IPS-20b (cell line): ENCODE measurements at regions not wholly inside any gene's neighbourhood (a gene's known extent, or its start where the extent isn't known, plus 50 kb on each side); places are given as distances from the start of the nearest gene placed in this dataset.

Source experiments
- H3K27ac ChIP-seq: one replicate; pipeline ENCODE4 v1.5.1; 2013; ENCODE audit warnings: low read length
- H3K27me3 ChIP-seq: 2 replicates; pipeline ENCODE4 v1.6.1; 2013; ENCODE audit warnings: mild to moderate bottlenecking, low read length, inconsistent platforms; ENCODE audit not compliant: insufficient read depth
- H3K36me3 ChIP-seq: 2 replicates; pipeline ENCODE4 v1.6.1; 2013; ENCODE audit warnings: low read depth, mild to moderate bottlenecking, inconsistent platforms, low read length, moderate library complexity; ENCODE audit not compliant: insufficient read depth
- H3K4me1 ChIP-seq: 2 replicates; pipeline ENCODE4 v1.6.1; 2013; ENCODE audit warnings: mild to moderate bottlenecking, control low read depth, inconsistent platforms, low read length, moderate library complexity; ENCODE audit not compliant: insufficient read depth
- H3K4me3 ChIP-seq: 2 replicates; pipeline ENCODE4 v1.5.1; 2013; ENCODE audit warnings: mild to moderate bottlenecking, low read length, inconsistent platforms
- H3K9ac ChIP-seq: 2 replicates; pipeline ENCODE4 v1.6.1; 2013; ENCODE audit warnings: low read depth, mild to moderate bottlenecking, inconsistent platforms, low read length, moderate library complexity
- H3K9me3 ChIP-seq: 2 replicates; pipeline ENCODE4 v1.6.1; 2013; ENCODE audit warnings: mild to moderate bottlenecking, low read depth, low read length, inconsistent platforms; ENCODE audit not compliant: insufficient read depth

DNA sequence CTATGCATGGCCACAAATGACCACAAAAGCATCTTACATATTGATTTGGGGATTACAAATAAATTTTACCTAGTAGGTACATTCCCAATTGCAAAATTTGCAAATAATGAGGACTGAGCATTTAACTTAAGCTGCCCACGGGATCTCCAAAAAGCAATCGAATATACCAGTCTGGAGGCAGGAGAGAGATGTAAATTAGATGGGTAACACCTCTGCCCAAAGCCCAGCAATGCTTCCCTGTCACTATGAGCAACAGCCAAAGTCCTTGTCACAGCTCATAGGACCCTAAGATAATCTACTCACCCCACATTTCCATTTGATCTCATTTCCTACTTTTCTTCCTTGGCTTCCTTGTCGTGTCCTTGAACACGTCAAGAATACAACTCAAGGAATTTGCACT, 172.2 kb downstream of the SUCLG1 start:
- H3K27me3 ChIP-seq: no peaks in the 10 kb centered on the region
- H3K9ac ChIP-seq: no peak overlapping the region
- H3K9me3 ChIP-seq: peaks cover 3% of the 10 kb centered on the region; the same call in 1 of the 2 replicates
- H3K36me3 ChIP-seq: no peaks in the 10 kb centered on the region
- H3K4me1 ChIP-seq: peaks cover 6% of the 10 kb centered on the region; the same call in 1 of the 2 replicates
- no peak overlapping the region for H3K4me3 ChIP-seq
- no peak overlapping the region for H3K27ac ChIP-seq

DNA sequence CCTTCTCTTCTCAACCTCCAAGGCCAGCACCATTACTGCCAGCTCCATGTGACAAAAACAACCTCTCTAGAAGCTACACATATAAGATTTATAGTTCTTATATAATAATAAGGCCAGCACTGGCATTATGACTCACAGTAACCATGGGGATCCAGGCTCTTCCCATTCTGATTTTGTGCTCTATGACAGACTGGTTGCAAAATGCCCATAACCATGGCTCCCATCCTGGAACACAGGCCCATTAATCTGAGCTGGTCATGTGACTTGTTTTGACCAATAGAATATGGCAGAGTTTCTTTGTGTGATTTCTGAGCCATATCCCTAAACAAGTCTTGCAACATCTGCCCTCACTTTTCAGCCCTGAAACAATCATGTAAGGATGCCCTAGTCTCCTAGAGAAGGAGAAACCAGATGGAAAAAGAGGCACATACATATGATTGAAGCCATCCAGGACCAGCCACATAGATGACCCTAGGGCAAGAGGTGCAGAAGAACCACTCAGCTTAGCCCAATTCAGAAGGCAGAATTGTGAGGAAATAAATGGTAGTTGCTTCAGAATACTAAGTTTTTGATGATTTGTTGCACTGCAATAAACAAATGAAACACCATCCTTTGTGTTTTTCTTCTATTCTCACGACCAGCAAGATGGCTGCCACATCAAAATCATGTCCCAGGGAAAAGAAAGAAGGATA, 173.9 kb downstream of the SUCLG1 start:
- Histone ChIP-seq H3K36me3 (no peaks in the 10 kb centered on the region), H3K27ac (no peak overlapping the region), H3K9me3 (peaks cover 3% of the 10 kb centered on the region; the same call in 1 of the 2 replicates), H3K27me3 (no peaks in the 10 kb centered on the region), H3K4me3 (no peak overlapping the region), H3K4me1 (peaks cover 8% of the 10 kb centered on the region; the same call in 1 of the 2 replicates), H3K9ac (no peak overlapping the region)

DNA sequence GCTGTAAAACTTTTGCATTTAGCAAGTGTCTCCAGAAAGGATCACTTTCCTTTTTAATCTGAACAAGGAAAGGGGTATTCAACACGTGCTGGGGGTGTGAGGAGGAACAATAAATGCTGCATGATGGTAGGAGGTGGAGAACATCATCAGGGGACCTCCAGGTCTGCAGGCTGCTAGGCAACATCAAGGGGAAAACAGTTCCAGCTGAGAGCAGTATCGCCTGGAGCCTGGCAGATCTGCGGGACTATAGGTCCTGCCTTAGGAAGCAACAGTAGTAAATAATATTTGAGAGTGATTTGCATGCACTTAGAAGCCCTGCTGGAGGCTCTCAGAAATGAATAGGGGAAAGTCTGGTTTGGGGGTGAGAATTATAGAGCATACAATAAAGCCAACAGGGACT, 175.6 kb downstream of the SUCLG1 start:
- Histone ChIP-seq H3K27ac (no peak overlapping the region), H3K4me1 (peaks cover 6% of the 10 kb centered on the region; the same call in 1 of the 2 replicates), H3K27me3 (no peaks in the 10 kb centered on the region), H3K36me3 (no peaks in the 10 kb centered on the region), H3K9me3 (no peaks in the 10 kb centered on the region), H3K4me3 (no peak overlapping the region), H3K9ac (no peak overlapping the region)

DNA sequence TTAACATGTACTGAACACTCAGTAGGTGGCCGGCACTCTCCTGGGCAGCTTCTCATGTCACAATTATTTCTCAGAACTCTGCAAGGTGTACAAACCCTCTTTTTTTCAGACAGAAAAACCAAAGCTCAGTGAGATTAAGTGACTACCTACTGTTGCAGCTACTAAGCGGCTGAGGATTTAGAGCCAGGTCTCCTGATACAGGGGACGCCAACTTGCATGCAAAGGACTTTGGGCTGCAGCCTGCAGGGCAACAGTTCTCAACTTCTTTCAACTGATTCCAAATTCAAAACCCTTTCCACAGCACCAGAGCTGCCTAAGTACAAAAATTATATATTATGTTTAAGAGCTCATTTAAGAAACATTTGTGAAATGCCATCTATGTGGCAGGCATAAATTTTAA, 177.6 kb downstream of the SUCLG1 start:
- H3K4me3 ChIP-seq: no peak overlapping the region
- H3K9me3 ChIP-seq: no peaks in the 10 kb centered on the region
- H3K36me3 ChIP-seq: no peaks in the 10 kb centered on the region
- H3K27me3 ChIP-seq: no peaks in the 10 kb centered on the region
- H3K27ac ChIP-seq: no peak overlapping the region
- H3K9ac ChIP-seq: no peak overlapping the region
- peaks cover 2% of the 10 kb centered on the region; the same call in 1 of the 2 replicates for H3K4me1 ChIP-seq

DNA sequence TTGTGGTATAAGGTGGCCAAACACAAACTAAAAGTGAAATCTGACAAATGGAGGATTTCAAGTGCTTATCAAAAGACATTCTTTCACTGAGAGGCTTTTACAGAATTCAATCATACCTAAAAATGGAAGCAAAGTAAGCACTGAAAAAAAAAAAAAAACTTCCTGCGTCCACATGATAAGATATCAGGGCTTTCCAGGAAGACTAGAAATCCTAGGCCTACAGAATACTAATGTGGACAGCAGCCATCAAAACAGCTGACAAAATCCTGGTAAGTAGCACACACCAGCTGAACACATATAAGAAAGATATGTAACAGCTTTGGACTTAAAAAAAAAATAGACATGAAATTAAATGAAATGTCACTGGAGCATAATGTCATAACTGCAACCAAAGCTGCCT, 178.2 kb downstream of the SUCLG1 start:
- H3K36me3 ChIP-seq: no peaks in the 10 kb centered on the region
- no peak overlapping the region for H3K4me3 ChIP-seq
- H3K4me1 ChIP-seq: peaks cover 2% of the 10 kb centered on the region; the same call in 1 of the 2 replicates
- no peaks in the 10 kb centered on the region for H3K9me3 ChIP-seq
- H3K27ac ChIP-seq: no peak overlapping the region
- no peak overlapping the region for H3K9ac ChIP-seq
- no peaks in the 10 kb centered on the region for H3K27me3 ChIP-seq

DNA sequence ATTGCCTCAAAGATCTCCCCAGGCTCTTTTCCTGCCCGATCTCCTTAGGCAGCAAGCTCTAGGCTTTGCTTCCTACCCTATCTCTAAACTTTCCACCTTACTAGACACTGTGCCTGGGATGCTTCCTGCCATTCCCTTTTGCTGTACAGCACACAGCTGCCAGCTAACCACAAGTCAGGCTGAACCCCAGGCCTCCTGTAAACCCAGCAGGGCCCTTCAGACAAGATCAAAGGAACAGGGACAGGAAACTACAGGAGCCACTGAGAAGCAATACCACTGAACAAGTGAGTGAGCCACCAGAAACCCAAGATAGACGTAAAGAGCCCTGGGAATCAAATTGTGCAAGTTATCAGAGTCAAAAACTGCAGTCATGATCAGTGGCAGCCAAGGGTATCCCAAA, 180.7 kb downstream of the SUCLG1 start:
- Histone ChIP-seq H3K27ac (no peak overlapping the region), H3K9me3 (no peaks in the 10 kb centered on the region), H3K4me3 (no peak overlapping the region), H3K9ac (no peak overlapping the region), H3K27me3 (no peaks in the 10 kb centered on the region), H3K36me3 (no peaks in the 10 kb centered on the region), H3K4me1 (peaks cover 2% of the 10 kb centered on the region; the same call in 1 of the 2 replicates)

DNA sequence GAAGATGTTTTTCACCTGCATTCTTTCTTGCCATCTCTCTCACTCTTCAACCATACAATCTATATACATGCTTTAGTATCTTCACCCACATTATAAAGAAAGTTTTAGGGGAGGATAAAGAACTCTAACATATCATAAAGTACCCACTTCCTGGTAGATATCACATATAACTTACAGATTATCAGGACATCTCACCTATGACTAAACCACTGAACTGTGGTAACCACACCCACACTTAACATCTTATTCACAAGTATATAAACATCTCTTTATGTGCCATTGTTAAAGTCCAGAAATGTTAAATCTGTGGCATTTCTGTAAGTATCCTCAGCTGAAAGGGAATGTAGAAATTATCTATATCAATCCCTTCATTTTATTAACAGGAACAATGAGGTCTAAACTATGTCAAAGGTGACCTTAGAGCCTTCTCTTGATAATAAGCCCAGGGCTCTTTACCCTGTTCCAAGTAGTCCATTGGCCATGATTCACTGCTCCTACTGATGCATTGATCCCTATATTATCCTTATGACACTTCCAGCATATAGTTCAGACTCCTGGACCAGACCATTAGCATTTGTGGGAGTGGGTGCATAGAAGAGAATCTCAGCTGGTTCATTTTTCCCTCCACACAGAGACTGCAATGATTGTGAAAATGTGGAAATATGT, 182.4 kb downstream of the SUCLG1 start:
- Histone ChIP-seq H3K27me3 (no peaks in the 10 kb centered on the region), H3K36me3 (no peaks in the 10 kb centered on the region), H3K9ac (no peak overlapping the region), H3K4me1 (peaks cover 2% of the 10 kb centered on the region; the same call in 1 of the 2 replicates), H3K27ac (no peak overlapping the region), H3K4me3 (no peak overlapping the region), H3K9me3 (no peaks in the 10 kb centered on the region)

DNA sequence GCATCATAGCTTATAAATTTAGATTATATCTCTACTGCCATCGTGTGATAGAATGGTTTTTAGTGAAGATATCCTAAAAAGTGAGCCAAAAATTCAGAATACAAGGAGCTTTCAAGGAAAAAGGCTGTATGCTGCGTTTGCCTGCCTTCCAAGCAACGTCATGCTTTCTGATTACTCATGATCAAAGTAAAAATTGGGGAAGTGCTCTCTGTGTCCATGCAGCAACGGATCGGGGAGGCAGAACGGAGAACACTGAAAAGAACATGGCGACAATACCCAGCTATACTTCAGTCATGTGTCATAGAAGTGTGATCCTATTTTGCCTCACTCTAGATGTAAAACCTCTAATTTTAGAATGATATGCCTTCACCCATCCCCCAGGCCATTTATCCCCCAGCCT, 185.7 kb downstream of the SUCLG1 start:
- no peak overlapping the region for H3K27ac ChIP-seq
- no peak overlapping the region for H3K4me3 ChIP-seq
- H3K36me3 ChIP-seq: no peaks in the 10 kb centered on the region
- H3K9ac ChIP-seq: no peak overlapping the region
- no peaks in the 10 kb centered on the region for H3K27me3 ChIP-seq
- H3K9me3 ChIP-seq: no peaks in the 10 kb centered on the region
- H3K4me1 ChIP-seq: no peaks in the 10 kb centered on the region

DNA sequence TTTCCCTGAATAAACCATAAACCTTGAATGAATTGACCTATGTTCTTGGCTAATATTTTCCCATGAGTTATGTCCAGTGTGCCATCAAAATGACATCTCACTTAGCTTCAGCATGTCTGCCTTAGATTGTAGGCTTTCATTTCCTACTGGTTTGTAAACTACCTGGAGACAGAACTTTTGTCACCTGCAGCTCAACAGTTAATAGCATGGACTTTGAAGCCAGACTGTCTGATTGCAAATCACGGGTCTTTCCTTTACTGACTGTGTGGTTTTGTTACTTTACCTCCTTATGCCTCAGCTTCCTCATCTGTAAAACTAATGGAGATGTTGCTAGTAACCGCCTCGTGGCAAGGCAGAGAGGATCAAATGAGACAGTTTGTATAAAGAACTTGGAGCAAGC, 187.1 kb downstream of the SUCLG1 start:
- no peaks in the 10 kb centered on the region for H3K27me3 ChIP-seq
- H3K27ac ChIP-seq: no peak overlapping the region
- H3K36me3 ChIP-seq: no peaks in the 10 kb centered on the region
- no peak overlapping the region for H3K9ac ChIP-seq
- no peaks in the 10 kb centered on the region for H3K9me3 ChIP-seq
- no peaks in the 10 kb centered on the region for H3K4me1 ChIP-seq
- H3K4me3 ChIP-seq: no peak overlapping the region

DNA sequence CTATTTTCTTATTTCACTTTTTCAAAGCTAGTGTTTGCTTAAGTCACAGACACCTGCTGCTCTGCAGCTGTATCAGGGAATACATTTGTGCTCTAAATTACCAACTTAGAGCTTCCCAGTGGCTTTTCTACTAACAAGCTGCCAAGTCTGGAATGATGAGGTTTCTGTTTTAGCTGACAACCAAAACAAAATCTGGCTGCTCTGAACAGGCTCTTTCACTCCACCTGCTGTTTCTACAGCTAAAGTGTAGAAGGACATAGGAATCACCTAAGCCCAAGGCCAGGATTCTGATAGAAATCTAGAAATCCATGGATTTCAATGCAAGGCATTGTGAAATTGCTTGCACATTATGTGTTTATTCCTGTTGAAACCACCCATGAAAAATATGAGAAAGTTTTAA, 201.2 kb downstream of the SUCLG1 start:
- H3K36me3 ChIP-seq: no peaks in the 10 kb centered on the region
- H3K9me3 ChIP-seq: peaks cover 14% of the 10 kb centered on the region
- H3K4me1 ChIP-seq: no peaks in the 10 kb centered on the region
- no peaks in the 10 kb centered on the region for H3K27me3 ChIP-seq
- no peak overlapping the region for H3K27ac ChIP-seq
- H3K4me3 ChIP-seq: no peak overlapping the region
- no peak overlapping the region for H3K9ac ChIP-seq

DNA sequence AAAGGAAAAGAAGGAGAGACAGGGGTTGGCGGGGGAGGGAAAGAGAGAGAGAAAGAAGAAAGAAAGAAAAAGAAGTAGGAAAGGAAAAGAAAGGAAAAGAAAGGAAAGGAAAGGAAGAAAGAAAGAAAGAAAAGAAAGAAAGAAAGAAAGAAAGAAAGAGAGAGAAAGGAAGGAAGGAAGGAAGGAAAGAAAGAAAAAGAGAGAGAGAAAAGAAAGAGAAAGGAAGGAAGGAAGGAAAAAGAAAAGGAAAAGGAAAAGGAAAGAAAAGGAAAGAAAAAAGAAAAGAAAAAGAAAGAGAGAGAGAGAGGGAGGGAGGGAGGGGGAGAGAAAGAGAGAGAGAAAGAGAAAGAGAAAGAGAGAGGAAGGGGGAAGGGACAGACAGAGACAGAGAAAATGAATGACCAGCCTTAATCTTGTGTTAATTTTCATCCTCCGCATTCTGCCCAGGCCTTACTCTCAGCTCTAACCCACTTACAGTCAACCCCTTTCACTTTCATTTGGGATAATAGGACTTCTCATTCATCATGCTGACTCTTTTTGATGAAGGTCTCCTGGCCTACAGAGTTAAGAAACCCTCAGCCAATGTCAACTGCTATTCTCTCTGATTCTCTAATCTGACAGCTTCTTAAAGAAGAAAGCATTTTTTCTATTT, 207.3 kb downstream of the SUCLG1 start:
- Histone ChIP-seq H3K9ac (no peak overlapping the region), H3K27me3 (no peaks in the 10 kb centered on the region), H3K9me3 (no peaks in the 10 kb centered on the region), H3K4me3 (no peak overlapping the region), H3K4me1 (no peaks in the 10 kb centered on the region), H3K36me3 (no peaks in the 10 kb centered on the region), H3K27ac (no peak overlapping the region)

DNA sequence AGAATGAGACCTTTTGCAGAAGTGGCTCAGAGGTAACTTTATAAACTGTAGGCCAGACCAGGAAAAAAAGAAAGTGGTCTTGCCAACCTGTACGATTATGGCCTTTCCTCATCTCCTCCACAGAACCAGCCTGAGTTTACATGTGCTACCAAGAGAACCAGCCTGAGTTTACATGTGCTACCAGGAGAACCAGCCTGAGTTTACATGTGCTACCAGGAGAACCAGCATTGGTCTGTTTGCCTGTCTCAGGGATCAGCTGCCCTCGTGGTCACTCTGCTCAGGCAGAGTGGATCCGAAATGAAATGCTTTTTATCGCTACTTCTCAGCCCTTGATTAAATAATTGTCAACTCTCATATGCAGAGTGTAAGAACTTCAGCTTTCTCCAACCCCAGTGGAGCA, 209.9 kb downstream of the SUCLG1 start:
- Histone ChIP-seq H3K36me3 (no peaks in the 10 kb centered on the region), H3K9ac (no peak overlapping the region), H3K27me3 (no peaks in the 10 kb centered on the region), H3K9me3 (no peaks in the 10 kb centered on the region), H3K27ac (no peak overlapping the region), H3K4me3 (no peak overlapping the region), H3K4me1 (no peaks in the 10 kb centered on the region)
